HUES48 (cell line): ENCODE measurements at regions not wholly inside any gene's neighbourhood (a gene's known extent, or its start where the extent isn't known, plus 50 kb on each side); places are given as distances from the start of the nearest gene placed in this dataset.
A peak's percentile ranks its signal among the peaks of the same experiment; 100 is the strongest.

Experiments used
- H3K27ac ChIP-seq: one replicate; pipeline ENCODE4 v1.7.0; 2013; ENCODE audit warnings: low read depth, low read length, inconsistent platforms
- H3K27me3 ChIP-seq: 2 replicates; pipeline ENCODE4 v1.6.1; 2013; ENCODE audit warnings: mild to moderate bottlenecking, low read length; ENCODE audit not compliant: control insufficient read depth, insufficient read depth
- H3K36me3 ChIP-seq: 2 replicates; pipeline ENCODE4 v1.6.1; 2013; ENCODE audit warnings: low read length; ENCODE audit not compliant: control insufficient read depth, insufficient read depth
- H3K4me1 ChIP-seq: 2 replicates; pipeline ENCODE4 v1.6.1; 2013; ENCODE audit warnings: mild to moderate bottlenecking, low read length; ENCODE audit not compliant: control insufficient read depth, insufficient read depth
- H3K4me3 ChIP-seq: 2 replicates; pipeline ENCODE4 v1.5.1; 2013; ENCODE audit warnings: mild to moderate bottlenecking, low read depth, low read length
- H3K9ac ChIP-seq: 2 replicates; pipeline ENCODE4 v1.6.1; 2013; ENCODE audit warnings: mild to moderate bottlenecking, low read depth, low read length, moderate library complexity
- H3K9me3 ChIP-seq: 2 replicates; pipeline ENCODE4 v1.6.1; 2013; ENCODE audit warnings: low read length; ENCODE audit not compliant: control insufficient read depth, insufficient read depth

DNA sequence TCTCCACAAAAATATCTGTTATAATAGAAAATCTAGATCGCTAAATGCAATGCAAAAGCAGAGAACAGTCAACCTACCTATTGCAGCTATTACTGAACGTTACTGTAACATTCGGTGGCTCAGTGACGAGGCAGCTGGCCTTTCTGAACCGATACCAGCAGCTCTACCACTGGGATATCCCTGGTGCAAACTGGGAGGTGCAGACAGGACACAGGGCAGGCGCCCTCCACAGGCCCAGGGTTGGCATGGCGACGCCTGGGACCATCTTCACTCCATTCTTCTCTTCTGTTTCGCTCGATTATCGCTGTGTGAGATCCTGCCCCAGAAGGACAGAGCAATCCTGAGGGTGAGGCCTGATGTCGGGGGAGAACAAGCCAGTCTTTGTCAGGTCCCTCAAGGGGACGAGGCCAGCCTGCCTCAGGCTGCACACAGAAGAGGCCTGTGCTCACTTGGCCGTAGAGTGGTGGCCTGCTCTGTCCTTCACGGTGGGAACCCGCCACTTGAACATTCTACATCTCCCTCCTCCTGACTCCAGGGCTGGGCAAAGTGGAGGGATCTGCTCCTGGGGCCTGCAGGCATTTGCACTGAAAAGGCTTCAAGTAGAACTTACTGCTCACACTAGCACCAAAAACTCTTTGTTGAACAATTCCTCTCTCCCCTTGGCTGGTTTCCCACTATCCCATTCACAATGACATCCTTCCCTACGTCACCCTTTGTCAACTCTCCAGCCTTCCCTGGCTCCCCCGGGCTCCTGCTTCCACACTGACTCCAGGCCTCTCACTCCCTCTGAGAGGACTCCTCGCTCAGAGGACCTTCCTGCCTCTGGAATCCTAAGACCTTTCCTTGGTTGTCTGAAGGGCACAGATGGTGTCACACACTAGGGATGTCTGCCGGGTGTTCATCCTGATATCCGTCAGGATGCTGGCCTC lies 49.7 kb downstream of the CYRIA start:
- Histone ChIP-seq H3K36me3 (no peaks in the 10 kb centered on the region), H3K27ac (no peak overlapping the region)

GRCh38 chr2:16615246-16615645 lies 50.4 kb downstream of the CYRIA start:
- no peak overlapping the region for H3K4me3 ChIP-seq
- no peaks in the 10 kb centered on the region for H3K27me3 ChIP-seq
- H3K36me3 ChIP-seq = no peaks in the 10 kb centered on the region
- H3K27ac ChIP-seq = no peak overlapping the region
- H3K4me1 ChIP-seq = no peaks in the 10 kb centered on the region
- no peak overlapping the region for H3K9ac ChIP-seq
- no peaks in the 10 kb centered on the region for H3K9me3 ChIP-seq

More for the DNA sequence above, 49.7 kb downstream of the CYRIA start:
- Histone ChIP-seq H3K9me3 (no peaks in the 10 kb centered on the region), H3K27me3 (no peaks in the 10 kb centered on the region), H3K4me1 (no peaks in the 10 kb centered on the region), H3K9ac (no peak overlapping the region), H3K4me3 (no peak overlapping the region)

DNA sequence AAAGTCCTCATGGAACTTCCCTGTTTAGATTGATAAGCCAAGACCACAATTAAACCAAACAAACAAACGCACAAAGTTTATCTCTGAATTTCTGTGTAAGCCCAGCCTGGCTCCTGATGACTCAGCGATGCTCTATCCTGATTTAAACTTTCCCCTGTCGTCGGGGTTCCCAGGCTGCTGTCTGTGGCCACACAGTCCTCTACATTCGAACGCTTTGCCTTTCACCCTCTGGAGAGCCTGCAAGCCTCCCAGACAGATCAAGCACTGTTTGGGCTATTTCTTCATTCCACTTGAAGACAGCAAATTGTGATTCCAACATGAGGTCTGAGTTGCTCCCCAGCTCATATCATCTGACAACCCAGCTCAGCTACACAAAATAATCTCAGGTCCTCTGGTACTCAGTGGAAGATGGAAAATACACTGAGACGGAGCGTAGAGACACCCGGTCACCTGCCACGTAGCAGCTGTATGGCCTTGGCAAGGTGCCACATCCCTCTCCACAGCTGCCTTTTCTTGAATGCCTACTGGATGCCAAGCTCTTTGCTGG lies 51.2 kb downstream of the CYRIA start:
- Histone ChIP-seq H3K4me3 (no peak overlapping the region), H3K27ac (no peak overlapping the region), H3K9me3 (no peaks in the 10 kb centered on the region), H3K4me1 (no peaks in the 10 kb centered on the region), H3K27me3 (no peaks in the 10 kb centered on the region), H3K9ac (no peak overlapping the region), H3K36me3 (no peaks in the 10 kb centered on the region)

GRCh38 chr2:16613539-16614011 lies 52.1 kb downstream of the CYRIA start:
- Histone ChIP-seq H3K27me3 (no peaks in the 10 kb centered on the region), H3K4me1 (no peaks in the 10 kb centered on the region), H3K27ac (no peak overlapping the region), H3K9ac (no peak overlapping the region), H3K4me3 (no peak overlapping the region), H3K9me3 (no peaks in the 10 kb centered on the region), H3K36me3 (no peaks in the 10 kb centered on the region)

DNA sequence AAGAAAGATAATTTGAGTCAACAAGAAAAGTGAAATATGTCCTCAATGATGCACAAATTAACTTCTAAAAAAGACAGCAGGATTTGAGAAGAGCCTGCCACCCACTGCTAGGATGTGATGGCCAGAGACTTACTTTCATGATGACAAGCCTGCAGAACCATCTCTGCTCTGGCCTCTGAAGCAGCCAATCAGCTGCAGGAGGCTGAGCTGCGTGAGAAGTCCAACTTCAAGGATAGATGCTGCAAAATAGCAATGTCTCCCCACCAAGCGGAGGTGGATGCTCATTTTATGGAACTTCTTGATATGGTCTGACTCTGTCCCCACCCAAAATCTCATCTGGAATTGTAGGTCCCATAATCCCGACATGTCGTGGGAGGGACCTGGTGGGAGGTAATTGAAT lies 53.1 kb downstream of the CYRIA start:
- H3K27ac ChIP-seq = no peak overlapping the region

GRCh38 chr2:16609786-16610185 lies 55.8 kb downstream of the CYRIA start:
- Histone ChIP-seq H3K4me1 (0 out of 2 replicates have a peak, but pooled peaks cover 5% of the 10 kb centered on the region), H3K9ac (no peak overlapping the region), H3K36me3 (no peaks in the 10 kb centered on the region), H3K27ac (no peak overlapping the region), H3K27me3 (no peaks in the 10 kb centered on the region), H3K9me3 (no peaks in the 10 kb centered on the region), H3K4me3 (no peak overlapping the region)

More for the DNA sequence above, 53.1 kb downstream of the CYRIA start:
- Histone ChIP-seq H3K9ac (no peak overlapping the region), H3K4me1 (0 out of 2 replicates have a peak, but pooled peaks cover 5% of the 10 kb centered on the region), H3K4me3 (no peak overlapping the region), H3K9me3 (no peaks in the 10 kb centered on the region), H3K36me3 (no peaks in the 10 kb centered on the region), H3K27me3 (no peaks in the 10 kb centered on the region)

- Histone ChIP-seq H3K36me3 (no peaks in the 10 kb centered on the region), H3K4me1 (0 out of 2 replicates have a peak, but pooled peaks cover 5% of the 10 kb centered on the region), H3K27ac (peak overlapping the region; percentile 72), H3K9me3 (no peaks in the 10 kb centered on the region), H3K4me3 (peak overlapping the region; percentile 62), H3K27me3 (no peaks in the 10 kb centered on the region), H3K9ac (peak overlapping the region; percentile 69)
These were observed 56.7 kb downstream of the CYRIA start for GRCh38 chr2:16608661-16609643.

DNA sequence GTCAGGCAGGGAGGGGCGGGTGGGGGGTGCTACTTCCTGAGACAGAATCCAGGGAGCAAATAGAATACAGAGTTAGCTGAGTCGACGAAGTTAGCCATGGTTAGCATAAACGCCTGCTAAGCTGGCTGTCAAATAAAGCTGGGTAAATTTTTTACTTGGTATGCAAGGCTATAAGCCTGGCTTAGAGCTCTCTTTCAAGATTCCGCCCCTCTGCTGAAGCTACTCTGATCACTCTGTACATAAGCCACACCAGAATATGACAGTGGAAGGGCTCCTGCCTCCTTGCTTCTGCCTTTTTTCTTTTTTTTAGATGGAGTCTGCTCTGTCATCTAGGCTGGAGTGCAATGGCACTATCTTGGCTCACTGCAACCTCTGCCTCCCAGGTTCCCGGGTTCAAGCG lies 58.3 kb downstream of the CYRIA start:
- Histone ChIP-seq H3K36me3 (no peaks in the 10 kb centered on the region), H3K27me3 (no peaks in the 10 kb centered on the region), H3K27ac (no peak overlapping the region), H3K4me1 (0 out of 2 replicates have a peak, but pooled peaks cover 5% of the 10 kb centered on the region), H3K9ac (no peak overlapping the region), H3K4me3 (no peak overlapping the region), H3K9me3 (no peaks in the 10 kb centered on the region)

- H3K9ac ChIP-seq = no peak overlapping the region
- no peak overlapping the region for H3K4me3 ChIP-seq
- no peaks in the 10 kb centered on the region for H3K36me3 ChIP-seq
- 0 out of 2 replicates have a peak, but pooled peaks cover 5% of the 10 kb centered on the region for H3K4me1 ChIP-seq
- H3K27ac ChIP-seq = no peak overlapping the region
- no peaks in the 10 kb centered on the region for H3K9me3 ChIP-seq
- no peaks in the 10 kb centered on the region for H3K27me3 ChIP-seq
These were observed 61.4 kb downstream of the CYRIA start for GRCh38 chr2:16604236-16604635.

GRCh38 chr2:16591370-16591933 lies 74.2 kb downstream of the CYRIA start:
- Histone ChIP-seq H3K4me3 (no peak overlapping the region), H3K36me3 (no peaks in the 10 kb centered on the region), H3K27ac (no peak overlapping the region), H3K27me3 (no peaks in the 10 kb centered on the region), H3K9ac (no peak overlapping the region), H3K9me3 (no peaks in the 10 kb centered on the region), H3K4me1 (peaks cover 18% of the 10 kb centered on the region)
